HG03575 (cell line): ENCODE measurements at regions not wholly inside any gene's neighbourhood (a gene's known extent, or its start where the extent isn't known, plus 50 kb on each side); places are given as distances from the start of the nearest gene placed in this dataset.
"Not testable (repeated sequence)": the region's sequence is repeated elsewhere in the genome, so short reads cannot be mapped to it uniquely, and the experiment has no call there.

ENCODE experiments used
- ATAC-seq: cut with Tn5 transposase; IDR thresholded peaks from one replicate; pipeline ENCODE4 v1.9.1; 2021; ENCODE audit not compliant: unreplicated experiment, insufficient number of reproducible peaks, low FRiP score; ENCODE audit errors: extremely low read depth

DNA sequence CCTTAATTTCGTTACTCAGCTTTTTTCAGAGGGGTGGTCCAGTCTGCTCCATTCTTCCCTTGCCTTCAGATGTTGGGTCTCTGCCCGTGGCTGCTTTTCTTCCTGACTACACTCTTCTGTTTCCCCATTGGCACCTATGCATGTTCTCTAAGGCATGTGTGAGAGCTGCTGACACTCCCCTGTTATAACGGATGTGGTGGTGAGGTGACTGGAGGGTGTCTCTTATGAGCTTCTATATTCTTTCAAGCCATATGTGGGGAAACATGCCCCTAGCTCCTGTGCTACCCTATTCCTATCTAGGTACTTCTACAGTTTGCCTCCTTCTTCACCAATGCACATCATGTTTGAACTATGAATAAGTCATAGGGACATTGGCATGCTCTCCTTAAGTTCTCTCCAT is 643.2 kb downstream of the RPL10L start:
- ATAC-seq = no peak

DNA sequence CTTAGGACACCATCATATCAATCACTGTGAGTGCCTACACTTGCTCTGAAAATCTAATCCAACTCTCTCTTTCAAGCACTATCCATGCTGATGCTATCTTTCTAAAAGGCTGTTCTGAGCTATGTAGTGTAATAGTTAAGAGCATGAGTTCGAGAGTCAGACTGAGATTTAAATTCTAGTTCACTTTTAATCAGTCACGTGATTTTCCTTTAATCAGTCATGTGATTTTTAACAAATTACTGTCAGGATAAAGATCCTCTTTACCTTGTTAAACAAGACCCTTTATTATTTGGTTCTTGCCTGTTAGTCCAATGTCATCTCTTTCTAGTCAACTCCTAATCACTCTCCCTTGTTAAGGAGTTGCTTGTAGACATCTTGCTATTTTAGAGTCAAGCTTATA is 653.0 kb downstream of the RPL10L start:
- no peak for ATAC-seq

DNA sequence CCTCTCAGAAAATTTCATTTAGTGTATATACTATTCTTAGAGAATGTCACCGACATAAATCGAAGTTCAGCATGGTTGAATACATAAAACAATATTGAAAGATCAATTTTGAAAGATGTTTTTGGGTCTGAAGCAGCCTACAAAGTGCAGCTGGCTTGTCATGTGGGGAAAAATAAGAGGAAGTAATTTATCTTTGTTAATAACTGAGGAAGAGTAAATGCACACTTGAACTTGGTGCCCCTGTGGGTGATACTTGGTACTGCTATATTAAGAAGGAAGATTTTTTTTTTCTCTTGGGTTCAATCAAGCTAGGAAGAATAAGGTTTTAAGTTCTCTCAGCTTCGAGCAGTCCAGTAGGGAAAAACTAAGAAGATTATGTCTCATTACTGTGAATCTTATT is 661.3 kb downstream of the RPL10L start:
- no peak for ATAC-seq

DNA sequence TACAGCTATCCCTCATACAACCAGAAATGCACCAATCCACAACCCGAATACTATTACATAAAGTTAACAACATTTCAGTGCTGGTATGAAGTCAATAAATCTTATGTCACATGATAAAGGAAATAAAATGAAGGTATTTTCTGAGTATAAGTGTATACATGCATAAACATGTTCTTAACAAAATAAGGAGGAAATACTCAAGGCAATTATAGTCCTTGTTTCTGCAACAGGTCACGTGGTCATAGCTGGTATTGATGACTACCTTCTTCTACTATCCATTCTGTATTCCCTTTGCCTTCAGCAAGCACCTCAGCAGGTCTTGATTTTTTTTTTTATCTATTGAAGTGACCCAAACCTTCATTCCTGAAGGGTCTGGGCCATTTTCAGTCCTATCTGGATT is 675.6 kb downstream of the RPL10L start:
- ATAC-seq = no peak

DNA sequence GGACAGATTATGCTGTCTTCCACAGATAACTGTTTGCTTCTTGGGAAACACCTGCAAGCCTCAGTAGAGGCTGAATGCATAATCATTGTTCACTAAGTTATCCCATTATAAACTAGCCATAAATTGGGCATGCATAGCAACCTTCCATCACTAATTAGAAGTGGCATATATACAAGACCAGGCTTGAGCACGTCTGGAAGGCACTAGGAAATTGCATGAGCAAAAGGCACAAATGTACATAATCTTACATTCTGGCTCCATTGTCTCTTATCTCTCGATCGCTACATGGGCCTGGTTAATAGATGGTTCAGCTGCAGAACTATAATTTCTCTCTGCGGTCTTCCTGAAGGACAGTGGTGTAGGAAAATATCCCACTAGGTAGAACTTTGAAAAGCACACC is 679.2 kb downstream of the RPL10L start:
- no peak for ATAC-seq

DNA sequence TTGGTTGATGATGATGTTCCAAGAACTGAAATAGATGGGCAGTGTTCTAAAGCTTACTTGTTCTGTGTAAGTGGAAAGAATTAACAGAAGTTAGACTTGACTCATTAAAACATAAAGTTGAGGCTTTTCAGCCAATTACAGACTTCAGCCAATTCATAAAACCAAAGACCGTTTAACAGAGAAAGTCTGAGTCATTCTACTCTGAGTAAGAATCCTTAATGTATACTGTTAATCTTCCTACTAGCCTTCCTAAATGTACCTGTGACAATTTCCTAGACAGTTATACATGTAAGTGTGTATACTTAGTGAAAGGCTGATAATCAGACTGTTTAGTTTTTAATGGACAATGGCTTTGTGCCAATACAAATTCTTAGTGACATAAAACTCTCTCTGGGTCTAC is 681.0 kb downstream of the RPL10L start:
- ATAC-seq = no peak

DNA sequence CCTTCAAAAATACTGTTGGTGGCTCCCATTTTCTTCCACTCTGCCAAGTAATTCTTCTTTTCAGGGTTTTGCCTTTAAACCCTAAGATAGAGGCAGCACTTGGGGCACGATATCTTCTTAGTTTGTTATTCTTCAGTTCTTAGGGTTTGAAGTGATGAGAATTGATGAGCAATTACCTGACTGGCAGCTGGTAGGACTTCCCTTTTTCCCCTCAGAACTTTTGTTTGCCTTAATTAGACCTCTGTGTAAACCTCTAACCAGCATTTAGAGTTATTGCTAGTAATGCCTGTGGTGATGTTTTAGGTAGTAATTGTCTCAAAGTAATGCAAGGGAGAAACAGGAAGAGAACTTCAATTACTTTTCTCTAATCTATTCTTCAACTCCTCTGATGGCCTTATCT is 683.5 kb downstream of the RPL10L start:
- ATAC-seq = no peak

DNA sequence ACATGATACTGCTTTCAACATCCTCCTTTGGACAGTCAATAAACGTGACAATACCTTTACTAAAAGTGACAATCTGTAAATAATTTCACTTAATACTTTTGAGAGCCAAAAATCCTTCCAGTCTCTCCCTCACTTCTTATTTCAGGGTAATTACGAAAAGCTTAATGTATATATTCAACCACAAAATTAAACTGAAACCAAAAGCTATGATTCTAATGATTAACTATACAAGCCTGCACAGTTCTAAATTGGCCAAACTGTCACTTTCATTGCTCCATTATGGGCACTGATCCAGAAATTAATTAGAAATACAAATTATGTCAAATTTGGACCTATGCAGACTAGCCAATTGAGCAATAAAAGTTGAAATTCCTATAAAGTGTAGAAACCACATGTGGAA is 696.5 kb upstream of the MIS18BP1 start:
- ATAC-seq = no peak

DNA sequence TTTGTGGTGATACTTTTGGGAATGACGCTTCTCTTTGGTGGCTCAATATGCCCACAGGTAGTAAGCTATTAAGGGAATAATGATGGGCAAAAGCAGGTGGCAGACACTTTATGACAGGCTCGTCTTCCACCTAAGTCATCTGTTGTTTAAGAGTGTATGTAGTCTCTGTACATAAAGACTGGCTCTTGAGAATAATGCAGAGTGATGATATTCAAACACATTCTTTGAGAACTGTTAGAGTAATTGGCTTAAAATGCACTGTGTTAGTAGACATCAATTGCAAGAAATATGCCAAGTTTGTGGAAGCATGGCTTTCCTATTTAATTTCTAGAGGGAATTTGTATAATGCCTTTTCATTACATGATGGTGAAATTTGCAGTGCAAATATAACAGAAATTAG is 694.8 kb upstream of the MIS18BP1 start:
- ATAC-seq = no peak

DNA sequence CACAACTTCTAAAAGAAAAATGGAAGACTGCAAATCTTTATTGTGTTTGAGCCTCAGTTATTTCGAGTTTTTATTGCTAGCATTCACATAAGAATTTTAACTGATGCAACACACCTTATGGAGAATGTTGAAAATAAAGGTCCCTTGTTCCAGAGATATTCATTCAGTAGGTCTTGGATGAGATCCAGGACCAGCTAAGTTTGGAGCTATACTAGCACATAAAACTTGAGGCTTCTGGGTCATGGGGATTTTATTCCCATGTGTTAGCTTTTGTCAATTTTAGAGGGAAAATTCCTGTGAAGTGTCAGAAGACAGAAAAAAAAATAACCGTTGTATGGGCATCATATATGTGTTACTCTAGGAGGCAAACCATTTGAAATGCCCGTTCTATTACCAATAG is 693.2 kb upstream of the MIS18BP1 start:
- ATAC-seq = no peak

DNA sequence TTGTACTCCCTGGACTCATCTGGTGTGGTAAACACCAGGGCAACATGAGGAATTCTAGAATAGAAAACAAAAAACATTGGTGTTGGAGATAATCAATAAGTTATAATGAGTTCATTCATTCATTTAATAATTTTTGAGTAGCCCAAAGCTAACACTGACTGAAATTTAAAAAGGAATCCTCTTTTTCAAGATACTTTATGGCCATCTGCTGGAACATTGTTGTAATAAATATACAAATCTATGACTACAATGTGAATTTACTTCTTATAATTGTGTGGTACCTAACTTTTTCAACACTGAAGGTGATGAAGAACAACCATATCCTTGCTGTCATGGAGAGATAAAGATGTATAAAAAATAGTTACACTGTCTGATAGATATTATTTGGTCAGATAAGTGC is 687.3 kb upstream of the MIS18BP1 start:
- no peak for ATAC-seq

DNA sequence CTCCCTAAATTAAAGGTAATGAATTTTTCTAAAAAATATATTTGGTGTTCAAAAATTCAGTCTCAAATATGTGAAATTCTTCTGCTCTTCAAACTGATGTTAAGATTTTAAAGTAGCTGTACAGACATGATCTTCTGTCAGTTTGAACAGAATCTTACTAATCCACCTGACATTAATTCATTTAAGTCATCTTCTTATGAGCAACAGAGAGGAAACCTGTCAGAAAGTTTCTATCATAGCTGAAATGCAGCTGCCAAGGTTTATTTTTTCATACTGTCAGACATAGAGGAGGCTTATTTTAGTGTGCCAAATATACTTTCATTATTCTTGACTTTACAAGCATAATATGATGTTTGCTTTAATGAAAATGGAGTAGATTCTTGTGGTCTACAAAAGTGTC is 686.6 kb upstream of the MIS18BP1 start:
- ATAC-seq = no peak

DNA sequence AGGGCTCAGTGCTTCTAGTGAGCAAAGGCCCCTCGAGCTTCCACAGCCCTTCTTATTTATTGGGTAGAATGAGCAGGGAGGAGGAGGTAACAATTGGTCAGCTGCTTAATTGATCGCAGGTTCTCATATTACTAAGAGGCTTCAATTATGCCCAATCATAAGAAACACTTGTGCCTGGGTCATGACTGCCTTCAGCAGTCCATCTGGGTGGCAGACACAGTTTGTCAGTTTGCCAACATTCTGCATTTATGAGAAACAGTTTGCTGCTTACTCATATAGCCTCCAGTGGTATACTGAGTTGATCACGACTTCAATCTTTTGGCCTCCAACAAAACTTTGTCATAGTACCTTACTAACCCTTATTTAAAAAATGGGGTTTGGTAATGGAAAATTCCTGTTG is 667.0 kb upstream of the MIS18BP1 start:
- not testable (repeated sequence) for ATAC-seq

DNA sequence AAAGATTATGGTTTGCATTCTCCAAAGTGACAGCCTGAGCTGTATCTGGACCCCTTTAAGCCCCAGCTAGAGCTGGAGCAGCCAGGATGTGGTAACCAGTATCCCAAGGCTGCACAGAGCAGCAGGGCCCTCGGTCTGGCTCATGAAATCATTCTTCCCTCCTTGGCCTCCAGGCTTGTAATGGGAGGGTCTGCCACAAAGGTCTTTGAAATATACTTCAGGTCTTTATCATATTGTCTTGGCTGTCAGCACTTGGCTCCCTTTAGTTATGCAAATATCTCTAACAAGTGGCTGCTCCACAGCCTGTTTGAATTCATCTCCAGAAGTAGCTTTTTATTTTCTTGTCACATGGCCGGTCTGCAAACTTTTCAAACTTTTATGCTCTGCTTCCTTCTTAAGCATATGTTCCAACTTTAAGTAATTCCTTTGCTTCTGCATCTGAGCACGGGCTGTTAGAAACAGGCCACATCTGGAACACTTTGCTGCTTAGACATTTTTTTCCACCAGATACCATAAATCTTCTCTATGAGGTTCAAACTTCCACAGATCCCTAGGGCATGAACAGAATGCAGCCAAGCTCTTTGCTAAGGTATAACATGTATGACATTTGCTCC is 663.4 kb upstream of the MIS18BP1 start:
- ATAC-seq = no peak

DNA sequence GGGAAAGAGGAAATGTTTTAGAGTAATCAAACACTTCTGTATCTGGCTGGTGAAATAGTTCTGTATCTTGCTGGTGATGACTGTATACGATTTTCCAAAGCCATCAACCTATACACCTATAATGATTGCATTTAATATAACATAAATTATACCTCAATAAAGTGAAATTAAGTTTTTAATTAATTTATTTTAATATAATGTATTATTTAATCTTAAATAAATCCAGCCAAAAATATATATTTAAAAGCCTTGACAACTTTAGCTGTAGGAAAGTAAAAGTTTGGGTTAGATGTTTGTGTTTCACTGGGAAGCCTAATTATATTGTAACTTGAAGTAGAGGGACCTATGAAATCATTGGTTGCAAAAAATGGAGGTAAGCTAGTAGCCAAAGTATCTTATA is 654.8 kb upstream of the MIS18BP1 start:
- ATAC-seq = no peak

DNA sequence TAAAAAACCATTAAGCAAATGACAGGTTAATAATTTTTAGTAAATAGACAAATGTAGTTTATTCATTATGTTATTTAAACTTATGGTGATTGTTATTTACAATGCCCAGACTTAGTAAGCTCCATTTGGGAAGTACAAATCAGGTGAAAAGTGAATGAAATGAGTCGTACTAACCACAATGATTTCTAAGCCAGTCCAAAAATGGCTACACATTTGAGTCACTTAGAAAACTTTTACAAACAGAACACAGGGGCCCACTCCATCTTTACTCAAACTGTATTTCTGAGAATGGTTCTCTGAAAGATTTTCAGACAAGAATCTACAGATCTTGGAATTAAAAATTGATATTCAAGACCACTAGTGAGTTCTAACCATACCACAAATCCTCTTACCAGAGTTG is 653.3 kb upstream of the MIS18BP1 start:
- no peak for ATAC-seq

DNA sequence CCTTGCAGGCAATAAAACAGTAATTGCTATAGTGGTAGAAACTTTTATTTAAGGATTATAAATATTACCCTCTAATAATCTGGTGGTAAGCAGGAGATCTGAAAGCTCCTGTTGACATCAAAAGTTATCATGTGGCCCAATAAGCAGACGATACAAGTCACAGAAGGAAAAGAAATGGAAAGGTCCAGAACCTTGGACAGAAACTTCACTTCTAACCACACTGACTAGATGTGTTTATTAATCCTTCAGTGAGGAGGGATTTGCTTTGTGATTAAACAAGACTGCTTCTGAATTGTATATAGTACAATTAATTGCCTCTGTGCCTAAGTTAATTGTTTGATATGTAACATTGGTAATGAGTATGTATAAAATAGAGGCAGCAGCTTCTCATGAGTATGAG is 652.7 kb upstream of the MIS18BP1 start:
- ATAC-seq = no peak

DNA sequence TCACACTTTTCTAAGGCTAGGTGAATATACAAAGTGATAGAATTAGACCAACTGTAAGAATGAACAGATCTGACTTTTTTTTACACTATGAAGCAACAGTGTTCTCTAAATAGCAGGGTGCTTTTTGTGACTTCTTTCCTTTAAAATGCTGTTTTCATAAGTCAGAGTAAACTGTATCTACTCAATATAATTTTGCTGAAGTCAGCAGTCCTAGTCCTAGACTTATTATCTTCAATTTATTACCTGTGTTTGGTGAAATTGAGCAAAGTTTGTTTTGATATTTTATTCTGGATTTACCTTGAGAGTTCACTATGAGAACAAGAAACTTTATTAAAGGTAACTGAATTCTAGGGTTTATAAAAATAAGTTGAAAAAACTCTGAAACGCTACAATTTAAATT is 651.3 kb upstream of the MIS18BP1 start:
- no peak for ATAC-seq

DNA sequence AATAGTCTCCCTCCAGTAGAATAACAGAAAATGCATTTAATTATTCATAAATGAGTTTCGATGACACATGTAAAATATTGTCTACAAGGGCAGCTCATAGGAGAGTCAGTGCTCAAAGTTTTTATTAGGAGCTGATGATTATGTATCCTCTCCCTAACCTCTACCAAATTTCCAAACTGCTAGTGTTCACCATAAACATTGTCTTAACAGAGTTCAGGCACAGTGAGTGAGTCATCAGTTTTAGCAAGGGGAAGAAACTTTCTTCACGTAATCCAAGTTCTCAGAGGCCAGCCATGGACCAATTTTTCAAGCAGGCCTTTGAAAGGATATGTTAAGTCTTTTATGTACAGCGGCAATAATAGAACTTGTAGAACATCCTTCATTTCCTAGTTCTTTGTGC is 649.2 kb upstream of the MIS18BP1 start:
- ATAC-seq = no peak

DNA sequence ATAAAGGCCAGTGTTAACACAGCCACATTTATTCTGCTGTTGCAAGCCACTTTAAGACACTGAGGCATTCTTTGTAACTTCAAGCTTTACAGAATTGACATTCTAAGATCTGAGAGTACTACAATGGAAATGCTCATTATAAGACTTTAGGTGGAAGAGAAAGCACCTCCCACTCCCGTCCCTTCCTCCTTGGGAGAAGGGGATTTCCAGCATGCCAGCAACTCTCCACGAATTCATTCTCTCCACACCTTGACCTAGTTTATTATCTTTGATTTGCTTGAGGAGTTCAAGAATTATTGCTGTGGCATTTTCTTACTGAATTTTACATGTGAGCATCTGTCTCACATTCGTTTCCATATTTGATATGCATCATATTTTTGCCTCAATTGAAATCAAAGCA is 644.4 kb upstream of the MIS18BP1 start:
- no peak for ATAC-seq

DNA sequence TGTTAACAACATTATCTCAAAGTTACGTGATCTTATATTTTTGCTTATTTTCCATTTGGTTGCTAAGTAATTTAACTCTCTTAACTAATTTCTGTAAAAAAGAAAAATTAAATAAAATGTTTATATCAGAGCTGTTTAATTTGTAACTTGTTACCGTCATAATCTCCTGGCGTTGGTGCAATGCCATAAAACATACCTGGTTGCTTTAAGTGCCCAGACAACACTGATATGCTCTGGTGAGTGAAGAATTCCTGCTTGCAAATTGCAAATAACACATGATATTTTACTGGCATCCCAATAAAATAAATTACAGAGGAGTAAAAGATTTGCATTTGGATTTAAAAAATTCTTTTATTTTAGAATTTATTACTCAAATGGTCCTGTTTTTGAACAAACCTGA is 640.1 kb upstream of the MIS18BP1 start:
- ATAC-seq = no peak
